ENCODE measurements at regions not wholly inside any gene's neighbourhood (a gene's known extent, or its start where the extent isn't known, plus 50 kb on each side); places are given as distances from the start of the nearest gene placed in this dataset.

- TF ChIP-seq FOXM1 (IDR thresholded peaks at IDR 0.05; ENCODE audit: borderline replicate concordance, low read depth): no peak
- TF ChIP-seq, protein P1, sequence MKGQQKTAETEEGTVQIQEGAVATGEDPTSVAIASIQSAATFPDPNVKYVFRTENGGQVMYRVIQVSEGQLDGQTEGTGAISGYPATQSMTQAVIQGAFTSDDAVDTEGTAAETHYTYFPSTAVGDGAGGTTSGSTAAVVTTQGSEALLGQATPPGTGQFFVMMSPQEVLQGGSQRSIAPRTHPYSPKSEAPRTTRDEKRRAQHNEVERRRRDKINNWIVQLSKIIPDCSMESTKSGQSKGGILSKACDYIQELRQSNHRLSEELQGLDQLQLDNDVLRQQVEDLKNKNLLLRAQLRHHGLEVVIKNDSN (IDR thresholded peaks at IDR 0.05): no peak
- no peak for TF ChIP-seq YY1 (IDR thresholded peaks at IDR 0.05; ENCODE audit: low read depth)
- TF ChIP-seq EP300 (IDR thresholded peaks at IDR 0.05; ENCODE audit: borderline replicate concordance): no peak
- TF ChIP-seq REST (IDR thresholded peaks at IDR 0.05; ENCODE audit: low read depth): no peak
Observed at GRCh38 chr10:44831581-44831980, 79.6 kb upstream of the TMEM72 start.
